ENCODE measurements at regions not wholly inside any gene's neighbourhood (a gene's known extent, or its start where the extent isn't known, plus 50 kb on each side); places are given as distances from the start of the nearest gene placed in this dataset.

- TF ChIP-seq YY1 (IDR thresholded peaks at IDR 0.05; ENCODE audit: low read depth) (no peak), EP300 (IDR thresholded peaks at IDR 0.05; ENCODE audit: borderline replicate concordance) (no peak), CREB1 (IDR thresholded peaks at IDR 0.05; ENCODE audit: low read depth) (no peak)
Observed at GRCh38 chr12:126518596-126519200, 1453.5 kb downstream of the AACS start.

GRCh38 chr12:126519833-126520232 is 1454.6 kb downstream of the AACS start:
- TF ChIP-seq CEBPB (IDR thresholded peaks at IDR 0.05): no peak
- no peak for TF ChIP-seq EP300 (IDR thresholded peaks at IDR 0.05; ENCODE audit: borderline replicate concordance)
- no peak for TF ChIP-seq NFIC (IDR thresholded peaks at IDR 0.05)
- TF ChIP-seq REST (IDR thresholded peaks at IDR 0.05; ENCODE audit: low read depth): no peak
- no peak for TF ChIP-seq TEAD4 (IDR thresholded peaks at IDR 0.05)
- no peak for TF ChIP-seq MAX (IDR thresholded peaks at IDR 0.05)
- TF ChIP-seq FOXM1 (IDR thresholded peaks at IDR 0.05; ENCODE audit: borderline replicate concordance, low read depth): no peak
- TF ChIP-seq CREB1 (IDR thresholded peaks at IDR 0.05; ENCODE audit: low read depth): no peak
- no peak for TF ChIP-seq EGR1 (IDR thresholded peaks at IDR 0.05)
- no peak for TF ChIP-seq ZBTB7A (IDR thresholded peaks at IDR 0.05; ENCODE audit: low read depth)
- TF ChIP-seq USF1 (IDR thresholded peaks at IDR 0.05): no peak
- TF ChIP-seq RAD21 (IDR thresholded peaks at IDR 0.05; ENCODE audit: low read depth): no peak
- no peak for TF ChIP-seq TCF12 (IDR thresholded peaks at IDR 0.05; ENCODE audit: low read depth)
- TF ChIP-seq TAF1 (IDR thresholded peaks at IDR 0.05; ENCODE audit: low read depth): no peak
- no peak for TF ChIP-seq YY1 (IDR thresholded peaks at IDR 0.05; ENCODE audit: low read depth)

- TF ChIP-seq TEAD4 (IDR thresholded peaks at IDR 0.05): no peak
- no peak for TF ChIP-seq REST (IDR thresholded peaks at IDR 0.05; ENCODE audit: low read depth)
- TF ChIP-seq MAX (IDR thresholded peaks at IDR 0.05): no peak
- TF ChIP-seq EP300 (IDR thresholded peaks at IDR 0.05; ENCODE audit: borderline replicate concordance): no peak
- TF ChIP-seq RAD21 (IDR thresholded peaks at IDR 0.05; ENCODE audit: low read depth): no peak
Observed at GRCh38 chr12:126523891-126524290, 1458.7 kb downstream of the AACS start.

- TF ChIP-seq EGR1 (IDR thresholded peaks at IDR 0.05) (no peak), CEBPB (IDR thresholded peaks at IDR 0.05) (no peak), RAD21 (IDR thresholded peaks at IDR 0.05; ENCODE audit: low read depth) (no peak), TCF12 (IDR thresholded peaks at IDR 0.05; ENCODE audit: low read depth) (no peak)
Observed at GRCh38 chr12:126534495-126534894, 1469.3 kb downstream of the AACS start.

- TF ChIP-seq YY1 (IDR thresholded peaks at IDR 0.05; ENCODE audit: low read depth): no peak
- TF ChIP-seq MAX (IDR thresholded peaks at IDR 0.05): no peak
- no peak for TF ChIP-seq USF1 (IDR thresholded peaks at IDR 0.05)
- no peak for TF ChIP-seq TEAD4 (IDR thresholded peaks at IDR 0.05)
- no peak for TF ChIP-seq REST (IDR thresholded peaks at IDR 0.05; ENCODE audit: low read depth)
Observed at GRCh38 chr12:126534942-126535341, 1469.7 kb downstream of the AACS start.
